GM23248 (cell line): ENCODE measurements at regions not wholly inside any gene's neighbourhood (a gene's known extent, or its start where the extent isn't known, plus 50 kb on each side); places are given as distances from the start of the nearest gene placed in this dataset.

Experiments
- DNase-seq: peaks from one replicate; pipeline ENCODE4 v3.0.0-alpha.2; 2015
- H2AFZ ChIP-seq: fragments of 200-600 bp; sonication (generic); 2 replicates; pipeline ENCODE4 v1.6.1; 2016; ENCODE audit warnings: antibody characterized with exemption
- H3F3A ChIP-seq: fragments of 200-600 bp; sonication (generic); 2 replicates; pipeline ENCODE4 v1.6.1; 2016; ENCODE audit warnings: mild to moderate bottlenecking, antibody characterized with exemption, mixed run types; ENCODE audit not compliant: insufficient read depth
- H3K27ac ChIP-seq: fragments of 200-600 bp; sonication (generic); 2 replicates; pipeline ENCODE4 v1.5.1; 2016; ENCODE audit warnings: mild to moderate bottlenecking
- H3K27me3 ChIP-seq: fragments of 200-600 bp; sonication (generic); replicated peaks from 2 replicates; pipeline ENCODE4 v1.6.1; 2016; ENCODE audit warnings: mild to moderate bottlenecking; ENCODE audit not compliant: insufficient read depth
- H3K36me3 ChIP-seq: fragments of 200-600 bp; sonication (generic); 2 replicates; pipeline ENCODE4 v1.6.1; 2016; ENCODE audit warnings: low read depth, mild to moderate bottlenecking
- H3K4me1 ChIP-seq: fragments of 200-600 bp; sonication (generic); 2 replicates; pipeline ENCODE4 v1.6.1; 2016; ENCODE audit warnings: mild to moderate bottlenecking; ENCODE audit not compliant: insufficient read depth
- H3K4me2 ChIP-seq: fragments of 200-600 bp; sonication (generic); one replicate; pipeline ENCODE4 v1.6.1; 2016; ENCODE audit warnings: mild to moderate bottlenecking; ENCODE audit not compliant: unreplicated experiment
- H3K4me3 ChIP-seq: fragments of 200-600 bp; sonication (generic); 2 replicates; pipeline ENCODE4 v1.5.1; 2016; ENCODE audit warnings: mild to moderate bottlenecking
- H3K79me2 ChIP-seq: fragments of 200-600 bp; sonication (generic); 2 replicates; pipeline ENCODE4 v1.6.1; 2016; ENCODE audit warnings: mild to moderate bottlenecking; ENCODE audit not compliant: insufficient read depth
- H3K9ac ChIP-seq: fragments of 200-600 bp; sonication (generic); 2 replicates; pipeline ENCODE4 v1.6.1; 2016; ENCODE audit warnings: mild to moderate bottlenecking
- H3K9me2 ChIP-seq: fragments of 200-600 bp; sonication (generic); 2 replicates; pipeline ENCODE4 v1.6.1; 2016; ENCODE audit warnings: mixed run types, mild to moderate bottlenecking, moderate library complexity; ENCODE audit not compliant: insufficient read depth
- H3K9me3 ChIP-seq: fragments of 200-600 bp; sonication (generic); one replicate; pipeline ENCODE4 v1.6.1; 2017; ENCODE audit warnings: low read depth
- H4K20me1 ChIP-seq: fragments of 200-600 bp; sonication (generic); 2 replicates; pipeline ENCODE4 v1.6.0; 2016; ENCODE audit not compliant: insufficient read depth
- EZH2 ChIP-seq: fragments of 200-600 bp; sonication (generic); IDR thresholded peaks from 2 replicates; pipeline ENCODE4 v1.6.1; 2018; ENCODE audit warnings: antibody characterized with exemption, mild to moderate bottlenecking; ENCODE audit not compliant: insufficient read depth, poor library complexity, severe bottlenecking
- EZH2phosphoT487 ChIP-seq: fragments of 200-600 bp; sonication (generic); IDR thresholded peaks from 2 replicates; pipeline ENCODE4 v1.6.1; 2018; ENCODE audit warnings: antibody characterized with exemption, moderate library complexity, mild to moderate bottlenecking, low read depth; ENCODE audit not compliant: insufficient read depth
- WGBS, 2 experiments: methylation state at CpG; one replicate each; pipeline ENCODE4 v1.1.6; 2015 to 2017; ENCODE audit warnings: low lambda C conversion rate in 2 of 2, low coverage in 1 of 2; ENCODE audit errors: missing lambda C conversion rate in 2 of 2; 5-methylcytosine and 5-hydroxymethylcytosine counted together
- in situ Hi-C: fragments of 300-500 bp; cut with MboI; formaldehyde crosslinking; loops from 2 replicates; pipeline ENCODE4 v1.15.0; 2020

GRCh38 chr2:160816916-160817499 lies 323.4 kb upstream of the RBMS1 start:
- WGBS, 2 experiments: 97% methylated on average over 2 of the region's 2 CpGs
- in situ Hi-C loops: no loop called here
- no peaks in the 10 kb centered on the region for H4K20me1 ChIP-seq

GRCh38 chr2:160820691-160821090 lies 327.1 kb upstream of the RBMS1 start:
- Histone ChIP-seq H3K4me1 (no peaks in the 10 kb centered on the region), H4K20me1 (no peaks in the 10 kb centered on the region), H3K79me2 (no peaks in the 10 kb centered on the region), H3K4me3 (no peak overlapping the region), H3K9me3 (peaks cover 2% of the 10 kb centered on the region), H3K9me2 (no peaks in the 10 kb centered on the region), H3F3A (no peaks in the 10 kb centered on the region), H3K9ac (no peak overlapping the region), H3K36me3 (no peaks in the 10 kb centered on the region; the same call in 1 of the 2 replicates), H2AFZ (no peak overlapping the region), H3K27me3 (no peaks in the 10 kb centered on the region), H3K4me2 (no peak overlapping the region), H3K27ac (no peak overlapping the region)
- no peak for TF ChIP-seq EZH2
- TF ChIP-seq EZH2phosphoT487: no peak
- DNase-seq: no peak
- 59 to 61% methylated on average over 7 of the region's 7 CpGs for WGBS, 2 experiments
- in situ Hi-C loops: no loop called here

More at GRCh38 chr2:160816916-160817499, 323.4 kb upstream of the RBMS1 start:
- Histone ChIP-seq H3K4me3 (no peak overlapping the region), H3K4me1 (no peaks in the 10 kb centered on the region), H3K9ac (no peak overlapping the region), H3K9me2 (no peaks in the 10 kb centered on the region), H3K79me2 (no peaks in the 10 kb centered on the region), H2AFZ (no peak overlapping the region), H3F3A (no peaks in the 10 kb centered on the region), H3K27ac (no peak overlapping the region), H3K36me3 (no peaks in the 10 kb centered on the region), H3K9me3 (no peaks in the 10 kb centered on the region), H3K27me3 (no peaks in the 10 kb centered on the region), H3K4me2 (no peak overlapping the region)
- no peak for DNase-seq
- TF ChIP-seq EZH2 (no peak), EZH2phosphoT487 (no peak)

- H2AFZ ChIP-seq: no peak overlapping the region
- H3K27me3 ChIP-seq: no peaks in the 10 kb centered on the region
- H3K4me1 ChIP-seq: no peaks in the 10 kb centered on the region
- in situ Hi-C loops: no loop called here
- no peaks in the 10 kb centered on the region for H4K20me1 ChIP-seq
- DNase-seq: no peak
- no peak overlapping the region for H3K4me2 ChIP-seq
- H3K9me3 ChIP-seq: peaks cover 2% of the 10 kb centered on the region
- no peaks in the 10 kb centered on the region for H3K79me2 ChIP-seq
- H3K9ac ChIP-seq: no peak overlapping the region
- no peaks in the 10 kb centered on the region for H3F3A ChIP-seq
- no peak overlapping the region for H3K4me3 ChIP-seq
- H3K9me2 ChIP-seq: no peaks in the 10 kb centered on the region
- TF ChIP-seq EZH2phosphoT487: no peak
- no peak for TF ChIP-seq EZH2
- no peaks in the 10 kb centered on the region; the same call in 1 of the 2 replicates for H3K36me3 ChIP-seq
- H3K27ac ChIP-seq: no peak overlapping the region
Measured at GRCh38 chr2:160822006-160822405, 328.4 kb upstream of the RBMS1 start.

- Histone ChIP-seq H3K79me2 (no peaks in the 10 kb centered on the region), H3K9me2 (no peaks in the 10 kb centered on the region), H3F3A (no peaks in the 10 kb centered on the region), H3K27ac (no peak overlapping the region), H2AFZ (no peak overlapping the region), H3K4me2 (no peak overlapping the region), H3K4me1 (no peaks in the 10 kb centered on the region), H3K9ac (no peak overlapping the region), H3K4me3 (no peak overlapping the region), H3K27me3 (no peaks in the 10 kb centered on the region), H4K20me1 (no peaks in the 10 kb centered on the region), H3K9me3 (peaks cover 2% of the 10 kb centered on the region), H3K36me3 (no peaks in the 10 kb centered on the region; the same call in 1 of the 2 replicates)
- 44 to 48% methylated on average over 1 of the region's 1 CpG for WGBS, 2 experiments
- TF ChIP-seq EZH2 (no peak), EZH2phosphoT487 (no peak)
- no peak for DNase-seq
- in situ Hi-C loops: no loop called here
Measured at GRCh38 chr2:160825433-160825832, 331.8 kb upstream of the RBMS1 start.

- DNase-seq: no peak
- H3K9ac ChIP-seq: no peak overlapping the region
- H4K20me1 ChIP-seq: no peaks in the 10 kb centered on the region
- peaks cover 2% of the 10 kb centered on the region for H3K9me3 ChIP-seq
- no peaks in the 10 kb centered on the region for H3K27me3 ChIP-seq
- in situ Hi-C loops: no loop called here
- H3F3A ChIP-seq: no peaks in the 10 kb centered on the region
- no peaks in the 10 kb centered on the region for H3K4me1 ChIP-seq
- no peaks in the 10 kb centered on the region for H3K79me2 ChIP-seq
- no peaks in the 10 kb centered on the region for H3K9me2 ChIP-seq
- H3K4me2 ChIP-seq: no peak overlapping the region
- H3K27ac ChIP-seq: no peak overlapping the region
- TF ChIP-seq EZH2: no peak
- no peak for TF ChIP-seq EZH2phosphoT487
- no peak overlapping the region for H3K4me3 ChIP-seq
- no peak overlapping the region for H2AFZ ChIP-seq
- H3K36me3 ChIP-seq: no peaks in the 10 kb centered on the region; the same call in 1 of the 2 replicates
Measured at GRCh38 chr2:160826496-160826895, 332.9 kb upstream of the RBMS1 start.
